ENCODE measurements at regions not wholly inside any gene's neighbourhood (a gene's known extent, or its start where the extent isn't known, plus 50 kb on each side); places are given as distances from the start of the nearest gene placed in this dataset.

- ChIA-PET CTCF (no interaction called here), POLR2A (no interaction called here)
- no peaks in the 10 kb centered on the region for H3K4me1 Mint-ChIP-seq (ENCODE audit: low read depth)
- no peaks in the 10 kb centered on the region for H3K36me3 Mint-ChIP-seq (ENCODE audit: low read depth)
- H3K9me3 Mint-ChIP-seq: no peaks in the 10 kb centered on the region
- no peaks in the 10 kb centered on the region for H3K27me3 Mint-ChIP-seq
- intact Hi-C loops (cut with micrococcal nuclease): no loop called here
- TF ChIP-seq CTCF (IDR thresholded peaks at IDR 0.05): no peak
- DNase-seq: no peak
- no peak overlapping the region for H3K4me3 Mint-ChIP-seq
- no peak for ATAC-seq
- no peak overlapping the region for H3K27ac Mint-ChIP-seq
Observed at GRCh38 chr13:103695320-103695719, 629.1 kb upstream of the SLC10A2 start.

- Mint-ChIP-seq H3K36me3 (ENCODE audit: low read depth) (no peaks in the 10 kb centered on the region), H3K4me1 (ENCODE audit: low read depth) (no peaks in the 10 kb centered on the region), H3K27me3 (no peaks in the 10 kb centered on the region), H3K4me3 (no peak overlapping the region), H3K9me3 (no peaks in the 10 kb centered on the region), H3K27ac (no peak overlapping the region)
- TF ChIP-seq CTCF (IDR thresholded peaks at IDR 0.05): no peak
- intact Hi-C loops (cut with micrococcal nuclease): no loop called here
- POLR2A ChIA-PET: no interaction called here
- no peak for ATAC-seq
- DNase-seq: no peak
- CTCF ChIA-PET: no interaction called here
Observed at GRCh38 chr13:103694471-103694870, 628.3 kb upstream of the SLC10A2 start.

- no peak for DNase-seq
- ChIA-PET CTCF (no interaction called here), POLR2A (no interaction called here)
- H3K27me3 Mint-ChIP-seq: no peaks in the 10 kb centered on the region
- no peak for ATAC-seq
- intact Hi-C loops (cut with micrococcal nuclease): no loop called here
- H3K9me3 Mint-ChIP-seq: no peaks in the 10 kb centered on the region
- H3K27ac Mint-ChIP-seq: no peak overlapping the region
- no peaks in the 10 kb centered on the region for H3K36me3 Mint-ChIP-seq (ENCODE audit: low read depth)
- no peak overlapping the region for H3K4me3 Mint-ChIP-seq
- no peaks in the 10 kb centered on the region for H3K4me1 Mint-ChIP-seq (ENCODE audit: low read depth)
- TF ChIP-seq CTCF (IDR thresholded peaks at IDR 0.05): no peak
Observed at GRCh38 chr13:103694033-103694432, 627.8 kb upstream of the SLC10A2 start.

GRCh38 chr13:103692442-103692841, 626.2 kb upstream of the SLC10A2 start:
- intact Hi-C loops (cut with micrococcal nuclease): no loop called here
- Mint-ChIP-seq H3K9me3 (no peaks in the 10 kb centered on the region), H3K27ac (no peak overlapping the region), H3K4me1 (ENCODE audit: low read depth) (no peaks in the 10 kb centered on the region), H3K36me3 (ENCODE audit: low read depth) (no peaks in the 10 kb centered on the region), H3K27me3 (no peaks in the 10 kb centered on the region), H3K4me3 (no peak overlapping the region)
- no peak for TF ChIP-seq CTCF (IDR thresholded peaks at IDR 0.05)
- POLR2A ChIA-PET: no interaction called here
- CTCF ChIA-PET: no interaction called here
- ATAC-seq (no peak), DNase-seq (no peak)

GRCh38 chr13:103676329-103676728, 610.1 kb upstream of the SLC10A2 start:
- DNase-seq (no peak), ATAC-seq (no peak)
- ChIA-PET CTCF (no interaction called here), POLR2A (no interaction called here)
- Mint-ChIP-seq H3K36me3 (ENCODE audit: low read depth) (no peaks in the 10 kb centered on the region), H3K27me3 (no peaks in the 10 kb centered on the region), H3K9me3 (peaks cover 5% of the 10 kb centered on the region), H3K4me3 (no peak overlapping the region), H3K27ac (no peak overlapping the region), H3K4me1 (ENCODE audit: low read depth) (no peaks in the 10 kb centered on the region)
- no peak for TF ChIP-seq CTCF (IDR thresholded peaks at IDR 0.05)
- intact Hi-C loops (cut with micrococcal nuclease): no loop called here

All from activated CD8-positive, alpha-beta T cell treated with anti-CD3 and anti-CD28 coated beads for 36 hours (primary cell).